ENCODE measurements at regions not wholly inside any gene's neighbourhood (a gene's known extent, or its start where the extent isn't known, plus 50 kb on each side); places are given as distances from the start of the nearest gene placed in this dataset.
A peak's percentile ranks its signal among the peaks of the same experiment; 100 is the strongest.
"Not testable (repeated sequence)": the region's sequence is repeated elsewhere in the genome, so short reads cannot be mapped to it uniquely, and the experiment has no call there.

- intact Hi-C loops (cut with DNase I) = no loop called here
- no peaks in the 10 kb centered on the region for H3K9me3 ChIP-seq (ENCODE audit: control insufficient read depth, low read length)
- H3K4me3 ChIP-seq (ENCODE audit: low read length) = no peak overlapping the region
- 45% methylated on average over 1 of the region's 1 CpG for WGBS
- no peaks in the 10 kb centered on the region for H3K27me3 ChIP-seq (ENCODE audit: control insufficient read depth, insufficient read depth)
- DNase-seq = no peak
- no peak overlapping the region for H3K27ac ChIP-seq (ENCODE audit: low read length)
- no peaks in the 10 kb centered on the region for H3K4me1 ChIP-seq (ENCODE audit: control insufficient read depth, insufficient read depth, low read length)
- ATAC-seq = no peak
These were observed 1071.7 kb upstream of the POT1 start for GRCh38 chr7:126001349-126001748.

- H3K9me3 ChIP-seq (ENCODE audit: control insufficient read depth, low read length) = no peaks in the 10 kb centered on the region
- no peaks in the 10 kb centered on the region for H3K27me3 ChIP-seq (ENCODE audit: control insufficient read depth, insufficient read depth)
- DNase-seq (peak in 1 of 3 donors; percentile 18), ATAC-seq (no peak)
- no peak overlapping the region for H3K27ac ChIP-seq (ENCODE audit: low read length)
- H3K4me3 ChIP-seq (ENCODE audit: low read length) = no peak overlapping the region
- WGBS = 73% methylated on average over 3 of the region's 3 CpGs
- no peaks in the 10 kb centered on the region for H3K4me1 ChIP-seq (ENCODE audit: control insufficient read depth, insufficient read depth, low read length)
- intact Hi-C loops (cut with DNase I) = no loop called here
These were observed 1055.2 kb upstream of the POT1 start for GRCh38 chr7:125984795-125985194.

GRCh38 chr7:125971656-125972055 is 1042.0 kb upstream of the POT1 start:
- H3K27ac ChIP-seq (ENCODE audit: low read length) = no peak overlapping the region
- H3K4me1 ChIP-seq (ENCODE audit: control insufficient read depth, insufficient read depth, low read length) = no peaks in the 10 kb centered on the region
- H3K27me3 ChIP-seq (ENCODE audit: control insufficient read depth, insufficient read depth) = no peaks in the 10 kb centered on the region
- intact Hi-C loops (cut with DNase I) = no loop called here
- 61% methylated on average over 2 of the region's 2 CpGs for WGBS
- no peaks in the 10 kb centered on the region for H3K9me3 ChIP-seq (ENCODE audit: control insufficient read depth, low read length)
- H3K4me3 ChIP-seq (ENCODE audit: low read length) = no peak overlapping the region
- no peak for ATAC-seq
- no peak for DNase-seq

- Histone ChIP-seq H3K4me1 (ENCODE audit: control insufficient read depth, insufficient read depth, low read length) (no peaks in the 10 kb centered on the region), H3K27ac (ENCODE audit: low read length) (no peak overlapping the region), H3K27me3 (ENCODE audit: control insufficient read depth, insufficient read depth) (no peaks in the 10 kb centered on the region), H3K4me3 (ENCODE audit: low read length) (no peak overlapping the region), H3K9me3 (ENCODE audit: control insufficient read depth, low read length) (no peaks in the 10 kb centered on the region)
- intact Hi-C loops (cut with DNase I) = no loop called here
- no peak for ATAC-seq
- 83% methylated on average over 1 of the region's 1 CpG for WGBS
- DNase-seq = no peak
These were observed 1036.8 kb upstream of the POT1 start for GRCh38 chr7:125966278-125967048.

GRCh38 chr7:125934955-125935354 is 1005.3 kb upstream of the POT1 start:
- no peaks in the 10 kb centered on the region for H3K4me1 ChIP-seq (ENCODE audit: control insufficient read depth, insufficient read depth, low read length)
- H3K4me3 ChIP-seq (ENCODE audit: low read length) = no peak overlapping the region
- no peak overlapping the region for H3K27ac ChIP-seq (ENCODE audit: low read length)
- no peak for DNase-seq
- intact Hi-C loops (cut with DNase I) = no loop called here
- 11% methylated on average over 1 of the region's 1 CpG for WGBS
- no peaks in the 10 kb centered on the region for H3K27me3 ChIP-seq (ENCODE audit: control insufficient read depth, insufficient read depth)
- no peaks in the 10 kb centered on the region for H3K9me3 ChIP-seq (ENCODE audit: control insufficient read depth, low read length)
- no peak for ATAC-seq

GRCh38 chr7:125934539-125934938 is 1004.9 kb upstream of the POT1 start:
- Histone ChIP-seq H3K4me3 (ENCODE audit: low read length) (no peak overlapping the region), H3K27ac (ENCODE audit: low read length) (no peak overlapping the region), H3K27me3 (ENCODE audit: control insufficient read depth, insufficient read depth) (no peaks in the 10 kb centered on the region), H3K9me3 (ENCODE audit: control insufficient read depth, low read length) (no peaks in the 10 kb centered on the region), H3K4me1 (ENCODE audit: control insufficient read depth, insufficient read depth, low read length) (no peaks in the 10 kb centered on the region)
- WGBS = 45% methylated on average over 2 of the region's 2 CpGs
- DNase-seq = no peak
- ATAC-seq = no peak
- intact Hi-C loops (cut with DNase I) = no loop called here

DNA sequence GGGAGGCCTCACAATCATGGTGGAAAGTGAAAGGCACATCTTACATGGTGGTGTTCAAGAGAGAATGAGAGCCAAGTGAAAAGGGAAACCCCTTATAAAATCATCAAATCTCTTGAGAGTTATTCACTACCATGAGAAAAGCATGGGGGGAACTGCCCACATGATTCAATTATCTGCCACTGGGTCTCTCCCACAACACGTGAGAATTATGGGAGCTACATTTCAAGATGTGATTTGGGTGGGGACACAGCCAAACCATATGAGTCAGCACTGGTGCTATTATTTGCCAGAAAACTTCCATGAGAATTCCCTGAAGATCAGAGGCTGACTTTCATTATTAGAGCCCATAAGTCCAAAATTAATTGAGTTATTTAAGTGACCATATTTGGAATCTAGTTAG is 1001.2 kb upstream of the POT1 start:
- WGBS = 56% methylated on average over 1 of the region's 1 CpG
- Histone ChIP-seq H3K27ac (ENCODE audit: low read length) (no peak overlapping the region), H3K27me3 (ENCODE audit: control insufficient read depth, insufficient read depth) (no peaks in the 10 kb centered on the region), H3K4me1 (ENCODE audit: control insufficient read depth, insufficient read depth, low read length) (no peaks in the 10 kb centered on the region), H3K9me3 (ENCODE audit: control insufficient read depth, low read length) (no peaks in the 10 kb centered on the region), H3K4me3 (ENCODE audit: low read length) (no peak overlapping the region)
- DNase-seq (no peak), ATAC-seq (no peak)
- intact Hi-C loops (cut with DNase I) = no loop called here

DNA sequence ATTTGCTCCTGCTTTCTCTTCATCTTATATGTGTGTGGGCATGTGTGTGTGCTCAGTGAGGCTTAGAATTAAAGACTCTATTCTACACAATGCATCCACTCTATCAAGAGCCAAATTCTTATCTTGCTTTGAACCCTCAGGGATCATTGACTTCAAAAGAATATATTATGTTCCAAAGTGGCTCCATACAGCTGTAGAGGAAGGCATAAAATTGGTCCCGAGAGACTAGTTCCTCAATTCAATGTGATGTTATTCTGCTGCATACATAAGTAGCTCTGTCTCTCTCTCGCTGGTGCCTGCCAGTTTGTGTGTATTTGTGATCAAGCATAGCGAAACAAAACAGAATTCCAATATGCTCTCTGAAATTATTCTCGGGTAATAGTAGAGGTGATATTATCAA is 997.9 kb upstream of the POT1 start:
- Histone ChIP-seq H3K27me3 (ENCODE audit: control insufficient read depth, insufficient read depth) (no peaks in the 10 kb centered on the region), H3K4me1 (ENCODE audit: control insufficient read depth, insufficient read depth, low read length) (no peaks in the 10 kb centered on the region), H3K27ac (ENCODE audit: low read length) (no peak overlapping the region), H3K4me3 (ENCODE audit: low read length) (no peak overlapping the region), H3K9me3 (ENCODE audit: control insufficient read depth, low read length) (no peaks in the 10 kb centered on the region)
- 26% methylated on average over 4 of the region's 4 CpGs for WGBS
- no peak for ATAC-seq
- no peak for DNase-seq
- intact Hi-C loops (cut with DNase I) = no loop called here

GRCh38 chr7:125926621-125927020 is 997.0 kb upstream of the POT1 start:
- 37% methylated on average over 1 of the region's 1 CpG for WGBS
- DNase-seq (no peak), ATAC-seq (no peak)
- H3K4me1 ChIP-seq (ENCODE audit: control insufficient read depth, insufficient read depth, low read length) = no peaks in the 10 kb centered on the region
- H3K27ac ChIP-seq (ENCODE audit: low read length) = no peak overlapping the region
- H3K27me3 ChIP-seq (ENCODE audit: control insufficient read depth, insufficient read depth) = no peaks in the 10 kb centered on the region
- intact Hi-C loops (cut with DNase I) = no loop called here
- no peaks in the 10 kb centered on the region for H3K9me3 ChIP-seq (ENCODE audit: control insufficient read depth, low read length)
- no peak overlapping the region for H3K4me3 ChIP-seq (ENCODE audit: low read length)

- no peaks in the 10 kb centered on the region for H3K4me1 ChIP-seq (ENCODE audit: control insufficient read depth, insufficient read depth, low read length)
- H3K9me3 ChIP-seq (ENCODE audit: control insufficient read depth, low read length) = no peaks in the 10 kb centered on the region
- H3K4me3 ChIP-seq (ENCODE audit: low read length) = no peak overlapping the region
- WGBS = 57% methylated on average over 2 of the region's 2 CpGs
- ATAC-seq (no peak), DNase-seq (no peak)
- no peaks in the 10 kb centered on the region for H3K27me3 ChIP-seq (ENCODE audit: control insufficient read depth, insufficient read depth)
- intact Hi-C loops (cut with DNase I) = no loop called here
- H3K27ac ChIP-seq (ENCODE audit: low read length) = no peak overlapping the region
These were observed 994.4 kb upstream of the POT1 start for GRCh38 chr7:125924037-125924436.

DNA sequence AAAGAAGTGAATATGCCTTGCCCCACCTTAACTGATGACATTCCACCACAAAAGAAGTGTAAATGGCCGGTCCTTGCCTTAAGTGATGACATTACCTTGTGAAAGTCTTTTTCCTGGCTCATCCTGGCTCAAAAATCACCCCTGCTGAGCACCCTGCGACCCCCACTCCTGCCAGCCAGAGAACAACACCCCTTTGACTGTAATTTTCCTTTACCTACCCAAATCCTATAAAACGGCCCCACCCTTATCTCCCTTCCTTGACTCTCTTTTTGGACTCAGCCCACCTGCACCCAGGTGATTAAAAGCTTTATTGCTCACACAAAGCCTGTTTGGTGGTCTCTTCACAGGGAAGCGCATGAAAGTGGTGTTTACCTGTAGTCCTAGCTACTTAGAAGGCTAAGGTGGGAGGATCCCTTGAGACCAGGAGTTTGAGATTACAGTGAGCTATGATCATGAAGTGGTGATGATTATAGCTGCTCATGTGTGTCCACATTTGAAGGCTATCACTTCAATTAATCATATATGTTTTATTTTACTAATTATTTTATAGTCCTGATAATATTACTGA is 985.8 kb upstream of the POT1 start:
- ATAC-seq; intact Hi-C loops (cut with DNase I); DNase-seq; H3K27ac ChIP-seq (ENCODE audit: low read length); H3K27me3 ChIP-seq (ENCODE audit: control insufficient read depth, insufficient read depth); H3K4me1 ChIP-seq (ENCODE audit: control insufficient read depth, insufficient read depth, low read length); H3K4me3 ChIP-seq (ENCODE audit: low read length); H3K9me3 ChIP-seq (ENCODE audit: control insufficient read depth, low read length): not testable (repeated sequence)
- 49% methylated on average over 3 of the region's 4 CpGs for WGBS

DNA sequence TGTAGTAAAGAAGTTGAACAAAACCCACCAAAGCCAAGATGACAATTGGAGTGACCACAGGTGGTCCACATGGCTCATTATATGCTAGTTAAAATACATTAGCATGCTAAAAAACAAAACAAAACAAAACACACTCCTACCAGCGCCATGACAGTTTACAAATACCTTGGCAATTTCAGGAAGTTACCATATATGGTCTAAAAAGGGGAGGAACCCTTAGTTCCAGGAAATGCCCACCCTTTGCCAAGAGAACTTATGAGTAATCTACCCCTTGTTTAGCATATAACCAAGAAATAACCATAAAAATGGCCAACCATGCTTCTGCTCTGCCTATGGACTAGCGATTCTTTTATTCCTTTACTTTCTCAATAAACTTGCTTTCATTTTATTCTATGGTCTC is 979.1 kb upstream of the POT1 start:
- intact Hi-C loops (cut with DNase I) = no loop called here
- no peak overlapping the region for H3K27ac ChIP-seq (ENCODE audit: low read length)
- ATAC-seq (no peak), DNase-seq (no peak)
- H3K9me3 ChIP-seq (ENCODE audit: control insufficient read depth, low read length) = no peaks in the 10 kb centered on the region
- no peaks in the 10 kb centered on the region for H3K27me3 ChIP-seq (ENCODE audit: control insufficient read depth, insufficient read depth)
- H3K4me1 ChIP-seq (ENCODE audit: control insufficient read depth, insufficient read depth, low read length) = no peaks in the 10 kb centered on the region
- H3K4me3 ChIP-seq (ENCODE audit: low read length) = no peak overlapping the region
- WGBS = 89% methylated on average over 2 of the region's 2 CpGs
